GM12892 (cell line): ENCODE measurements at regions not wholly inside any gene's neighbourhood (a gene's known extent, or its start where the extent isn't known, plus 50 kb on each side); places are given as distances from the start of the nearest gene placed in this dataset.

Source experiments
- POLR2A ChIP-seq: IDR thresholded peaks from 2 replicates; pipeline ENCODE4 v1.6.1; 2011; ENCODE audit warnings: low read depth, low read length, control low read depth
- POLR2AphosphoS5 ChIP-seq: IDR thresholded peaks from 2 replicates; pipeline ENCODE4 v1.6.1; 2011; ENCODE audit warnings: low read depth, low read length, control low read depth
- TAF1 ChIP-seq: IDR thresholded peaks from 2 replicates; pipeline ENCODE4 v1.6.1; 2011; ENCODE audit warnings: low read depth, mild to moderate bottlenecking, control low read depth, low read length, borderline replicate concordance

DNA sequence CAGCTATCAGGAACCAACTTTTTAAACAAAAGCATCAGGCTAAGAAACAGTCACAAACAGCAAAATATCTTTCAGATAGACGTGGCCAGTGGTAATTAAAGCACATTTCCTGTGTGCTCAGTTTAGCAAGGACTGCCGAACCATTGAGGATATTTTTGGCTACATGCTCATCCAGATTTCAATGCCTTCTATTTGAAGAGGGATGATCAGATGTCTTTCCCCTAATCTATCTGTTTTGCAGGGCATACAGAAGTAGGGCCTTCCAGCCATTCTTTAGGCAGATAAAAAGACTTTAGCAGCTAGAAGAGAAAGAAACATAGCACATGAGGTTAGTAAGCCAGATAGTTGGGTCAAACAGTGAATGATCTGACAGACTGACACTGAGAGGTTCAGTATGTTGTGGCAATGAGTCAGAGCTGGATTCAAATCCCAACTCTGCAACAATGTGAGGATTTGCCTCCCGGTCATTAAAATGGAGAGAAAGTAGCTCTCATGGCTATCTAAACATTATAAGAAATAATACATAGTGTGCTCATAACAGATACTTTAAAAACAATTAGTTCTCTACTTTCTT lies 100.0 kb upstream of the PRKG2 start:
- TF ChIP-seq POLR2A (no peak), POLR2AphosphoS5 (no peak), TAF1 (no peak)
